OCI-LY7 (cell line): ENCODE measurements at regions not wholly inside any gene's neighbourhood (a gene's known extent, or its start where the extent isn't known, plus 50 kb on each side); places are given as distances from the start of the nearest gene placed in this dataset.

Source experiments
- BruUV-seq: library from RNA; stranded (reverse); fragments of 400-500 nt; replicated peaks from 2 replicates; lab custom pipeline; 2021; lab: Mats Ljungman, UMichigan
- CTCF ChIA-PET: fragments of 300-600 bp; sonication (Branson Sonifier 250); formaldehyde crosslinking; loops from one replicate; lab custom pipeline; 2022; ENCODE audit warnings: antibody characterized with exemption; ENCODE audit not compliant: unreplicated experiment; lab: Charles Lee
- POLR2A ChIA-PET: fragments of 300-600 bp; sonication (Branson Sonifier 250); formaldehyde crosslinking; loops from one replicate; lab custom pipeline; 2022; ENCODE audit warnings: antibody characterized with exemption; lab: Charles Lee
- DNase-seq: peaks from one replicate; pipeline ENCODE4 v3.0.0-alpha.2; 2015; ENCODE audit warnings: low spot score
- H2AFZ ChIP-seq: fragments of 200-600 bp; sonication (generic), shearing (Covaris generic); 2 replicates; pipeline ENCODE4 v1.6.1; 2014; ENCODE audit warnings: mild to moderate bottlenecking, antibody characterized with exemption, low read length, moderate library complexity
- H3K27ac ChIP-seq: fragments of 200-600 bp; sonication (generic); 2 replicates; pipeline ENCODE4 v1.5.1; 2014; ENCODE audit warnings: mixed run types, low read depth, mild to moderate bottlenecking, moderate library complexity, low read length, inconsistent platforms; ENCODE audit not compliant: poor library complexity, severe bottlenecking
- H3K36me3 ChIP-seq: fragments of 200-600 bp; sonication (generic); 2 replicates; pipeline ENCODE4 v1.6.1; 2014; ENCODE audit warnings: mild to moderate bottlenecking, antibody characterized with exemption, low read length, moderate library complexity, mixed read lengths; ENCODE audit not compliant: insufficient read depth
- H3K4me1 ChIP-seq: fragments of 200-600 bp; sonication (generic); 2 replicates; pipeline ENCODE4 v1.5.1; 2014; ENCODE audit warnings: mild to moderate bottlenecking, low read length; ENCODE audit not compliant: insufficient read depth, poor library complexity, severe bottlenecking
- H3K4me2 ChIP-seq: fragments of 200-600 bp; sonication (generic); 2 replicates; pipeline ENCODE4 v1.6.1; 2014; ENCODE audit warnings: mild to moderate bottlenecking, low read length
- H3K4me3 ChIP-seq: fragments of 200-600 bp; sonication (generic); 2 replicates; pipeline ENCODE4 v1.5.1; 2014; ENCODE audit warnings: mild to moderate bottlenecking, low read depth, low read length; ENCODE audit not compliant: poor library complexity, severe bottlenecking
- H3K79me2 ChIP-seq: fragments of 200-600 bp; sonication (generic); 2 replicates; pipeline ENCODE4 v1.6.1; 2016; ENCODE audit warnings: low read depth, mild to moderate bottlenecking, low read length, moderate library complexity, mixed read lengths; ENCODE audit not compliant: insufficient read depth
- H3K9me2 ChIP-seq: fragments of 200-600 bp; sonication (generic); 2 replicates; pipeline ENCODE4 v1.6.1; 2016; ENCODE audit warnings: mild to moderate bottlenecking, low read length, mixed read lengths; ENCODE audit not compliant: insufficient read depth
- H3K9me3 ChIP-seq: fragments of 200-600 bp; sonication (generic); 2 replicates; pipeline ENCODE4 v1.6.1; 2014; ENCODE audit warnings: mild to moderate bottlenecking, mixed run types, low read length, mixed read lengths
- H4K20me1 ChIP-seq: fragments of 200-600 bp; sonication (generic); 2 replicates; pipeline ENCODE4 v1.6.1; 2014; ENCODE audit warnings: mild to moderate bottlenecking, antibody characterized with exemption, low read length, moderate library complexity, mixed read lengths; ENCODE audit not compliant: insufficient read depth
- CTCF ChIP-seq: fragments of 200-600 bp; sonication (generic); conservative IDR thresholded peaks from 2 replicates; pipeline ENCODE4 v1.5.1; 2014; ENCODE audit warnings: mild to moderate bottlenecking, antibody characterized with exemption, low read length, moderate library complexity, mixed read lengths
- EZH2phosphoT487 ChIP-seq: fragments of 200-600 bp; sonication (generic); IDR thresholded peaks from 2 replicates; pipeline ENCODE4 v1.6.1; 2018; ENCODE audit warnings: low read depth, borderline replicate concordance, mild to moderate bottlenecking, mixed run types, antibody characterized with exemption, low read length, moderate library complexity, mixed read lengths
- intact Hi-C: fragments of 100-400 bp; cut with micrococcal nuclease; formaldehyde crosslinking; loops from one replicate; pipeline ENCODE4 v1.10.0; 2022; ENCODE audit not compliant: unreplicated experiment

GRCh38 chr13:34420702-34421346 lies 521.2 kb upstream of the NBEA start:
- H4K20me1 ChIP-seq = no peaks in the 10 kb centered on the region
- no peak overlapping the region for H2AFZ ChIP-seq
- no peaks in the 10 kb centered on the region for H3K9me2 ChIP-seq
- POLR2A ChIA-PET = interaction anchor here (0.5 kb wide), 1 partner anchor 1266 kb away, joined by 3 read pairs; no protein-coding TSS in a partner anchor
- H3K4me2 ChIP-seq = no peak overlapping the region
- H3K4me3 ChIP-seq = no peak overlapping the region
- H3K27ac ChIP-seq = no peak overlapping the region
- BruUV-seq = no TSS peak
- DNase-seq = no peak
- no peak for TF ChIP-seq EZH2phosphoT487
- no peak for TF ChIP-seq CTCF
- intact Hi-C loops = no loop called here
- CTCF ChIA-PET = no interaction called here
- H3K9me3 ChIP-seq = no peaks in the 10 kb centered on the region
- no peaks in the 10 kb centered on the region for H3K79me2 ChIP-seq
- H3K4me1 ChIP-seq = no peaks in the 10 kb centered on the region
- no peaks in the 10 kb centered on the region for H3K36me3 ChIP-seq

- Histone ChIP-seq H3K36me3 (no peaks in the 10 kb centered on the region), H3K9me2 (no peaks in the 10 kb centered on the region), H3K27ac (no peak overlapping the region), H3K4me2 (no peak overlapping the region), H3K9me3 (no peaks in the 10 kb centered on the region), H3K4me3 (no peak overlapping the region), H2AFZ (no peak overlapping the region), H3K79me2 (no peaks in the 10 kb centered on the region), H4K20me1 (no peaks in the 10 kb centered on the region), H3K4me1 (no peaks in the 10 kb centered on the region)
- DNase-seq = peak; percentile 0
- intact Hi-C loops = no loop called here
- ChIA-PET CTCF (no interaction called here), POLR2A (interaction anchor here (0.5 kb wide), 1 partner anchor 1266 kb away, joined by 3 read pairs; no protein-coding TSS in a partner anchor)
- TF ChIP-seq EZH2phosphoT487 (no peak), CTCF (peak; percentile 39; the same call in 1 of the 2 replicates)
- no TSS peak for BruUV-seq
Measured at GRCh38 chr13:34421347-34421719, 520.7 kb upstream of the NBEA start.

- CTCF ChIA-PET = no interaction called here
- no peaks in the 10 kb centered on the region for H3K9me2 ChIP-seq
- H3K9me3 ChIP-seq = no peaks in the 10 kb centered on the region
- H4K20me1 ChIP-seq = no peaks in the 10 kb centered on the region
- H3K4me2 ChIP-seq = no peak overlapping the region
- intact Hi-C loops = no loop called here
- no TSS peak for BruUV-seq
- H3K27ac ChIP-seq = no peak overlapping the region
- no peak overlapping the region for H3K4me3 ChIP-seq
- POLR2A ChIA-PET = no interaction called here
- no peak overlapping the region for H2AFZ ChIP-seq
- H3K79me2 ChIP-seq = no peaks in the 10 kb centered on the region
- H3K36me3 ChIP-seq = no peaks in the 10 kb centered on the region
- no peaks in the 10 kb centered on the region for H3K4me1 ChIP-seq
- TF ChIP-seq CTCF (no peak), EZH2phosphoT487 (no peak)
- DNase-seq = no peak
Measured at GRCh38 chr13:34421858-34422475, 520.1 kb upstream of the NBEA start.
